ENCODE measurements at regions not wholly inside any gene's neighbourhood (a gene's known extent, or its start where the extent isn't known, plus 50 kb on each side); places are given as distances from the start of the nearest gene placed in this dataset.

GRCh38 chr14:96637521-96637920 is 135.3 kb downstream of the PAPOLA start:
- Histone ChIP-seq H3K9me3 (ENCODE audit: low read depth) (no peaks in the 10 kb centered on the region), H3K9me2 (replicated peaks; ENCODE audit: insufficient read depth) (no peaks in the 10 kb centered on the region), H3K79me2 (no peaks in the 10 kb centered on the region), H4K20me1 (ENCODE audit: insufficient read depth, poor library complexity, severe bottlenecking) (no peaks in the 10 kb centered on the region), H3K36me3 (replicated peaks; ENCODE audit: insufficient read depth, low read depth) (no peaks in the 10 kb centered on the region), H2AFZ (no peak overlapping the region), H3K27me3 (no peaks in the 10 kb centered on the region), H3K4me2 (no peak overlapping the region), H3K4me3 (no peak overlapping the region), H3K27ac (no peak overlapping the region), H3K4me1 (ENCODE audit: insufficient read depth) (no peaks in the 10 kb centered on the region)
- TF ChIP-seq EZH2 (IDR thresholded peaks at IDR 0.05; ENCODE audit: borderline replicate concordance) (no peak), EZH2phosphoT487 (IDR thresholded peaks at IDR 0.05; ENCODE audit: low read depth, severe bottlenecking, unreplicated experiment) (no peak)
- TF ChIP-seq, protein P1, sequence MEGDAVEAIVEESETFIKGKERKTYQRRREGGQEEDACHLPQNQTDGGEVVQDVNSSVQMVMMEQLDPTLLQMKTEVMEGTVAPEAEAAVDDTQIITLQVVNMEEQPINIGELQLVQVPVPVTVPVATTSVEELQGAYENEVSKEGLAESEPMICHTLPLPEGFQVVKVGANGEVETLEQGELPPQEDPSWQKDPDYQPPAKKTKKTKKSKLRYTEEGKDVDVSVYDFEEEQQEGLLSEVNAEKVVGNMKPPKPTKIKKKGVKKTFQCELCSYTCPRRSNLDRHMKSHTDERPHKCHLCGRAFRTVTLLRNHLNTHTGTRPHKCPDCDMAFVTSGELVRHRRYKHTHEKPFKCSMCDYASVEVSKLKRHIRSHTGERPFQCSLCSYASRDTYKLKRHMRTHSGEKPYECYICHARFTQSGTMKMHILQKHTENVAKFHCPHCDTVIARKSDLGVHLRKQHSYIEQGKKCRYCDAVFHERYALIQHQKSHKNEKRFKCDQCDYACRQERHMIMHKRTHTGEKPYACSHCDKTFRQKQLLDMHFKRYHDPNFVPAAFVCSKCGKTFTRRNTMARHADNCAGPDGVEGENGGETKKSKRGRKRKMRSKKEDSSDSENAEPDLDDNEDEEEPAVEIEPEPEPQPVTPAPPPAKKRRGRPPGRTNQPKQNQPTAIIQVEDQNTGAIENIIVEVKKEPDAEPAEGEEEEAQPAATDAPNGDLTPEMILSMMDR (IDR thresholded peaks at IDR 0.05; ENCODE audit: poor library complexity), result no peak
- 84% methylated on average over 5 of the region's 5 CpGs for WGBS (ENCODE audit: low lambda C conversion rate, missing lambda C conversion rate)
- no peak for DNase-seq (ENCODE audit: low spot score)

- DNase-seq (ENCODE audit: low spot score), result no peak
- TF ChIP-seq EZH2 (IDR thresholded peaks at IDR 0.05; ENCODE audit: borderline replicate concordance) (no peak), EZH2phosphoT487 (IDR thresholded peaks at IDR 0.05; ENCODE audit: low read depth, severe bottlenecking, unreplicated experiment) (no peak)
- TF ChIP-seq, protein P1 (IDR thresholded peaks at IDR 0.05; ENCODE audit: poor library complexity), result no peak
Measured at GRCh38 chr14:96638041-96638855, 136.1 kb downstream of the PAPOLA start.

GRCh38 chr14:96639550-96639949 is 137.4 kb downstream of the PAPOLA start:
- WGBS (ENCODE audit: low lambda C conversion rate, missing lambda C conversion rate), result 95% methylated on average over 8 of the region's 8 CpGs
- Histone ChIP-seq H3K9me2 (replicated peaks; ENCODE audit: insufficient read depth) (no peaks in the 10 kb centered on the region), H4K20me1 (ENCODE audit: insufficient read depth, poor library complexity, severe bottlenecking) (no peaks in the 10 kb centered on the region), H3K27me3 (no peaks in the 10 kb centered on the region), H3K4me2 (no peak overlapping the region), H3K4me1 (ENCODE audit: insufficient read depth) (no peaks in the 10 kb centered on the region), H3K36me3 (replicated peaks; ENCODE audit: insufficient read depth, low read depth) (no peaks in the 10 kb centered on the region), H3K79me2 (no peaks in the 10 kb centered on the region), H3K27ac (no peak overlapping the region), H3K9me3 (ENCODE audit: low read depth) (no peaks in the 10 kb centered on the region), H3K4me3 (no peak overlapping the region), H2AFZ (no peak overlapping the region)
- TF ChIP-seq, protein P1 (IDR thresholded peaks at IDR 0.05; ENCODE audit: poor library complexity), result no peak
- TF ChIP-seq EZH2 (IDR thresholded peaks at IDR 0.05; ENCODE audit: borderline replicate concordance) (no peak), EZH2phosphoT487 (IDR thresholded peaks at IDR 0.05; ENCODE audit: low read depth, severe bottlenecking, unreplicated experiment) (no peak)
- DNase-seq (ENCODE audit: low spot score), result peak; percentile 2

More at GRCh38 chr14:96638041-96638855, 136.1 kb downstream of the PAPOLA start:
- no peak overlapping the region for H3K4me3 ChIP-seq
- no peak overlapping the region for H2AFZ ChIP-seq
- H3K79me2 ChIP-seq, result no peaks in the 10 kb centered on the region
- H3K27me3 ChIP-seq, result no peaks in the 10 kb centered on the region
- no peaks in the 10 kb centered on the region for H3K4me1 ChIP-seq (ENCODE audit: insufficient read depth)
- no peak overlapping the region for H3K27ac ChIP-seq
- no peaks in the 10 kb centered on the region for H3K36me3 ChIP-seq (replicated peaks; ENCODE audit: insufficient read depth, low read depth)
- no peaks in the 10 kb centered on the region for H3K9me2 ChIP-seq (replicated peaks; ENCODE audit: insufficient read depth)
- no peaks in the 10 kb centered on the region for H3K9me3 ChIP-seq (ENCODE audit: low read depth)
- 87% methylated on average over 12 of the region's 12 CpGs for WGBS (ENCODE audit: low lambda C conversion rate, missing lambda C conversion rate)
- no peak overlapping the region for H3K4me2 ChIP-seq
- H4K20me1 ChIP-seq (ENCODE audit: insufficient read depth, poor library complexity, severe bottlenecking), result no peaks in the 10 kb centered on the region

Measured in hepatocyte (in vitro differentiated cells).